GM12874 (cell line): ENCODE measurements at regions not wholly inside any gene's neighbourhood (a gene's known extent, or its start where the extent isn't known, plus 50 kb on each side); places are given as distances from the start of the nearest gene placed in this dataset.

Experiments
- TF ChIP-seq, protein P1 (sequence below): IDR thresholded peaks from 2 replicates; pipeline ENCODE4 v1.5.1; 2011; ENCODE audit warnings: low read depth, mild to moderate bottlenecking, control low read depth, low read length, moderate library complexity; ENCODE audit not compliant: insufficient read depth

DNA sequence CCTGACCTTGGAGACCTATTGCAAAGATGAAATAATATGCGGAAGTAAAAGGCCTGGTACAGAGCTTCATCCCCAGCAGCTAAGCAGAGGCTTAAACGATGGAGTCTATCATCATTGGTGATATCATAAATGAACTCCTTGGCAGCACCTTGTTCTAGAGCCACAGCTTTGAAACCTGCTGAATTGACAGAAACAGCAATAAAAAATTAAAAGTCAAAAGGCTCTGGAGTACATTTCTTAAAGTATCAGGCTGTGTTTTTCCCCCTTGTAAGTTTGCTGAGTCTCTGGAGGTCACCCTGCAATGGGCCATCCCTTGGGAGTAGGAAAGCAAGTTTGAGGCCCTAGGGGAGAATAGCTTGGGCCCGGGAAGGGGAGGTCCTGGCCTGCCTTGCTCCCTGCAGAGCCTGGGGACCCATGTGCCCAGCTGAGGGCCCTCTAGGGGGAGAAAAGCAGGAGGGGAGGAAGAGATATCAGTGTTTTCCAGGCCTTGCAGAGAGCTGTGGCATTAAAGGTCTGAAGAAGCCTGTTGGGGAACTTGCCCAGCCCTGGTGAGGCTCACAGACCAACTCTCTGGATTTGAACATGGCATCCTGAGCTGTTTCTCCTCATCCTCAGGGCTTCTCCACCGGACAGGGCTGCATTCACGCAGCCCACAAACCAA lies 416.1 kb downstream of the ZNF536 start:
- TF ChIP-seq, protein P1, sequence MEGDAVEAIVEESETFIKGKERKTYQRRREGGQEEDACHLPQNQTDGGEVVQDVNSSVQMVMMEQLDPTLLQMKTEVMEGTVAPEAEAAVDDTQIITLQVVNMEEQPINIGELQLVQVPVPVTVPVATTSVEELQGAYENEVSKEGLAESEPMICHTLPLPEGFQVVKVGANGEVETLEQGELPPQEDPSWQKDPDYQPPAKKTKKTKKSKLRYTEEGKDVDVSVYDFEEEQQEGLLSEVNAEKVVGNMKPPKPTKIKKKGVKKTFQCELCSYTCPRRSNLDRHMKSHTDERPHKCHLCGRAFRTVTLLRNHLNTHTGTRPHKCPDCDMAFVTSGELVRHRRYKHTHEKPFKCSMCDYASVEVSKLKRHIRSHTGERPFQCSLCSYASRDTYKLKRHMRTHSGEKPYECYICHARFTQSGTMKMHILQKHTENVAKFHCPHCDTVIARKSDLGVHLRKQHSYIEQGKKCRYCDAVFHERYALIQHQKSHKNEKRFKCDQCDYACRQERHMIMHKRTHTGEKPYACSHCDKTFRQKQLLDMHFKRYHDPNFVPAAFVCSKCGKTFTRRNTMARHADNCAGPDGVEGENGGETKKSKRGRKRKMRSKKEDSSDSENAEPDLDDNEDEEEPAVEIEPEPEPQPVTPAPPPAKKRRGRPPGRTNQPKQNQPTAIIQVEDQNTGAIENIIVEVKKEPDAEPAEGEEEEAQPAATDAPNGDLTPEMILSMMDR: no peak

DNA sequence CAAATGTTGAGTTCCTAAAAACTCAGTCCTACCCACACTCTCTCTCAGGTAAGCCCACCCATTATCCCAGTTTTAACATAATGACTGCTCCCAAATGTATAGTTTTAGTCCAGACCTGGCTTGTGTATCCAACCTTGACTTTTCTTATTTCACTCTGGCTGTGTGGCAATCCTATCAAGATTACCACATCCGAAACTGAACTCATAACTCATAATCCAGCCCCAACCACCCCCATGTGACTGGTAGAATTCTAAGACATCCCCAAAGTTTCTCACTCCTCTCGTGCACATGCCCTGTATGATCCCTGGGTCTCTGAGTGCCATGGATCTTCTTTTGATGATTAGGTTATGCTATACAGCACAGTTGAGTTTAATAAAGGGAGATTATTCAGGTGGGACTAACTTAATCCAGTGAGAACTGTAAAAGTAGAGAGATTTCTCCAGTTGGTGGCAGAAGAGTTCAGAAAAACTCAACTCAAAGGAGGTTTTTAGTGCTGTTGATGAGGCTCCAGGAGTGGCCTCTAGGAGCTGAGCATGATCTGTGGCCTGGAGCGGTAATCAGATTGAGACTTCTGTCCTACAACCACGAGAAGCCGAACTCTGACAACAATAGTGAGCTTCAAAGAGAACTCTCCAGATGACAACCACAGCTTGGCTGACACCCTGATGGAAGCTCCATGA lies 413.4 kb downstream of the ZNF536 start:
- TF ChIP-seq, protein P1: no peak

DNA sequence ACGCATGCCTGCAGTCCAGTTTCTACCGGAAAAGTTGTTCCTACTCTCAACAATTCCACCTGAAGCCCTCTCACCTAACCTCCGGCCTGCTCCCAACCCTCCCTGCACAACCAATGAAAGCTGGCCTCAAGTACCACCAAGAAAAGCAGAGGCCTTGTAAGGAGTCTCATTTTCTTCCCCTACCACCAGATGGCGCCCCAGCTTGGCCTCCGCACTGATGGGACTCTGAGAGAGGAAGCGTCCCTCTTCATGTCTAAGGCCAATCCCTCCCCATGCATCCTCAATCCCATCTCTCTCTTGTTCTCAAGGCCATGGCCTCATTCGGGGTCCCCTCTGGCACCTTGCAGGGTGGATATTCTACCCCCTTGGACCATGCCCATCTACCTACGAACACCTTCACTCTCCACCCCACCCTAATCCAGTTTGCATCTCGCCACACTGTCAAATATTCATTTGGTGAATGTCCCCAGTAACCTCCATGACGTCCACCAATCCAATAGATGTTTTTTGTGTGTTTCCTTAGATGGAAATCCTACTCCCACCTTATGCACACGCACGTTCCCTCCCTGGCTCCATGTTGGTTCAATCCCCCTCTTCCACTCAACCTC lies 412.8 kb downstream of the ZNF536 start:
- TF ChIP-seq, protein P1: peak; percentile 46; the same call in 1 of the 2 replicates

DNA sequence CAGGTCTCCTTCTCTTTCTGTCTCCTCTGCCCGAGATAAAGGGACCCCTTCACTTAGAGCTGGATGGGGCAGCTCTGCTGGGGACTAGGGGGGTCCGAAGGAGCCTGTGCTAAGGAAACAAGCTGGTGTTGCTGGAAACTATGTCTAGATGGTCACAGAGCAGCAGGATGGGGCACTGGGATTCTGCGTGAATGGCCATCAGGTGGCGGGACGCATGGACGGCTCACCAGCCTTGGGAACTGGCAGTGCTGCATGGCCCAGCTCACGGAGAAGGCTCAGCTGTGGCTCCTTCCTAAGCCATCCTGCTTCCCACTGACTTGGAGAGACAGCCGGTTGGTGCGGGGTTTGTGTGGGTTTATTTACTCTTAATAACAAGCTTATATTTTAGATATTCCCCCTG lies 411.8 kb downstream of the ZNF536 start:
- TF ChIP-seq, protein P1: no peak

DNA sequence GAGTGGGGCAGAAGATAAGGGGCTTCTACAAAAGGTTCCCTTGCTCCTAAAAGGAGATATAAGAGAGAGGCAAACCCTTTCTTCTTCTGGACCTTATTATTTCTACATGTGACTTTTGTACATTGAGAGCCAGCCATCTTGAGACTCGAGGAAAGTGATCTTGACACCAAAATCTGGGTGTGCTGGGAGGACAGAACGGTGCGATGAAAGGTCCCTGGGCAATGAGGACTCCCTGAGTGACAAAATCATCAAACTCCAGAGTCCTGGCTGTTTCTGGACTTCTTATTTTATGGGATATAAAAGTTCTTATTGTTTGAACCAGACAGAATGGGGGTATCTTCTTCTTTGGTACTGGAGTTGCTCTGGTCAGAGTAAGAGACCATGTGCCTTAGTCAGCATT lies 411.0 kb downstream of the ZNF536 start:
- TF ChIP-seq, protein P1: no peak

DNA sequence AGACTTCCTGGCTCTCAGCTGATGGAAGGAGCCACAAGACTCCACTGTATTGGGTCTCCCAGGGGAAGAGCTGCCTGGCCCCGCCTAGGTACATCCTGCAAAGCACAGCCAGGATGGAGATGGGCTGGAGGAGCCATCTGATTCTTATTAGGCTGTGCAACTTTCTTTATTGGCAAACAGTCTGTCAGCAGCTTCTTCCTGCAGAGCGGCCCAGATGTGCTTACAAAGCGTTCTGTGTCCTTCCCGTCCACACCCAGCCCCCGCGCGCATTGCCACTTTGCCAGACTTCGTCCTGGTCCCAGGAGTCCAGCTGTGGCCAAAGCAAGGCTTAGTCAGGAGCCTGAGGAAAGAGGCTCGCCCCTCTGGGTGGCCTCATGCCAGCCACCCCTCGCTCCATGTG lies 409.3 kb downstream of the ZNF536 start:
- TF ChIP-seq, protein P1: no peak

DNA sequence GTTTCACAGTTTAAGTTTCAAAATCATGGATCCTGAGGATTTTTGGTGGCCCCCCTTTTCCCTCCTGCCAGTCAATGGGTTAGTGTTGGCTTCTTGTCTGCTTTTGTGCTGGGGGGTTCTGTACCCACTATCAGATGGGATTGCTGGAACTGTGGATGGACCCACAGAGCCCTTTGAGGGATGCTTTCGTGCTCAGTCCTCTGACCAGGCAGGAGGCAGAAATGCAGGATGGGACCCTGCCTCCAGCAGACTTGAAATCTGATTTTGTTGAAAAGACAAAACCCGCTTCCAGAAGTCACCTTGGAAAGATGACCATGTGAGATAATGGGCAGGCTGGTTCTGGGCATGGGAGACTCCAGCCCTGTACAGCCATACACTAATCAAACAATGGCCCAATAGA lies 408.9 kb downstream of the ZNF536 start:
- TF ChIP-seq, protein P1: no peak
